Hematopoietic multipotent progenitor cell treated with erythropoietin and hydrocortisone succinate and interleukin-3 and kit ligand, for 8 days (in vitro differentiated cells): ENCODE measurements at regions not wholly inside any gene's neighbourhood (a gene's known extent, or its start where the extent isn't known, plus 50 kb on each side); places are given as distances from the start of the nearest gene placed in this dataset.
A peak's percentile ranks its signal among the peaks of the same experiment; 100 is the strongest.
"Not testable (repeated sequence)": the region's sequence is repeated elsewhere in the genome, so short reads cannot be mapped to it uniquely, and the experiment has no call there.

Experiments used
- DNase-seq: peaks from one replicate; pipeline ENCODE4 v3.0.0-alpha.2; 2015

DNA sequence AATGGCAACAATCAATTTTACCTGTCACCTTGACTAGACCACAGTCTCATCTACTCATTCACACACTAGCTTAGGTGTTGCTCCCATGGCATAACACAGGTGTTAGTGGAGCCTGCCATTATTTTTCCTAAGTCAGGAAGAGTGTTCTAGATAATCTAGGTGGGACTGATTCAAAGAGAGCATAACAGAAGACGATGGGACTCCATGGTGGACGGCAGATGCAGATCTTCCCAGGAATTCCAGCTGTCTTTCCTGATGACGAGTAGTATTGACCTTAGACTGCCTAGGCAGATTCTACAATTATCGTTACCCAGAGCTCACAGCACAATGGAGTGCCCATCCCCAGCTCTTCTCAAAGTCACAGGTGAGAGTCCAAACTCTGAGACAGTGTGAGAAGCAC is 589.0 kb downstream of the TMEM121 start:
- no peak for DNase-seq

DNA sequence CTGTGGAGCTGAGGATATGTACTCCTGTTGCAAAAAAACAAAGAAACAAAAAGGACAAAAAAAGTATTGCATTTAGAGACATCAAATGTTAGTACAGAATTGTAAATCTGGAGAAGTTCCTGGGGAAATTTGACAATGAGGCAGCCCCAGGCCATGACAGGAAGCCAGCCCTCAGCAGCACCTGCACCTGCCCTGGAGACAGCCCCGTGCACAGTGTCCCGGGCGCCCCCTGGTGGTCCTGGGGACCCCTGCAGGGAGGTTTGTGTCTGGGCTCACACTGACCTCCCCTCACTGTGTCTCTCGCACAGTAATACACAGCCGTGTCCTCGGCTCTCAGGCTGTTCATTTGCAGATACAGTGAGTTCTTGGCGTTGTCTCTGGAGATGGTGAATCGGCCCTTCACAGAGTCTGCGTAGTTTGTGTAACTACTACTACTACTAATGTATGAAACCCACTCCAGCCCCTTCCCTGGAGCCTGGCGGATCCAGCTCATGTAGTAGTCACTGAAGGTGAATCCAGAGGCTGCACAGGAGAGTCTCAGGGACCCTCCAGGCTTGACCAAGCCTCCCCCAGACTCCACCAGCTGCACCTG is 590.1 kb downstream of the TMEM121 start:
- not testable (repeated sequence) for DNase-seq

DNA sequence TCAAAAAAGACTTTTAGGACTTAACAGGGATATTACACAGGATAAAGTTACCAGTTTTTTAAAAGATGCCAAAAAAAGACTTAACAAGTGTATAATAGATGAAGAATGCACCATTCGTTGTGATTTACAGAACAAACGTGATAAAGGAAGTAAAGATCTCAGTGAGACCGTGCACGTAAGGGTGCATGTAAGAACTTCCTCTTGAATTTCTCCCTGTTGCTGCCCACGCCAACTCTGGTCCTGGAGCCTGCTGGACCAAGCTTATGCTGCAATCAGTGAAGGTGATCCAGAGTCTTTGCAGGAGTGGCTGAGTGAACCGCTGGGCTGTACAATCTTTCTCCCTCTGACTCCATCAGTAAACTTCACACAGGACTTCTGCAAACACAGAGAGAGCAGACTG is 593.7 kb downstream of the TMEM121 start:
- DNase-seq: no peak

DNA sequence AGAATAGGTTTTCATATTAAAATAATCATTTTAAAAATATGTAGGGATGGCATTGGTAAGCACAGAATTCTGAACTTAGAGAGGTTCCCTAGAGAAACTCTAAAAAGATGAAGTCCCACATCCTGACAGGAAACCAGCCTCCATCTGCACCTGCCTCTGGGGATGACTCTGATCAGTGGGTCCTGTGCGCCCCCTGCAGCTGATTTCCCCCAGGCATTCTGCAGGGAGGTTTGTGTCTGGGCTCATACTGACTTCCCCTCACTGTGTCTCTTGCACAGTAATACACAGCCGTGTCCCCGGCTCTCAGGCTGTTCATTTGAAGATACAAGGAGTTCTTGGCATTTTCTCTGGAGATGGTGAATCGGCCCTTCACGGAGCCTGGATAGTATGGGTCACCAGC is 602.9 kb downstream of the TMEM121 start:
- peak; percentile 4 for DNase-seq

DNA sequence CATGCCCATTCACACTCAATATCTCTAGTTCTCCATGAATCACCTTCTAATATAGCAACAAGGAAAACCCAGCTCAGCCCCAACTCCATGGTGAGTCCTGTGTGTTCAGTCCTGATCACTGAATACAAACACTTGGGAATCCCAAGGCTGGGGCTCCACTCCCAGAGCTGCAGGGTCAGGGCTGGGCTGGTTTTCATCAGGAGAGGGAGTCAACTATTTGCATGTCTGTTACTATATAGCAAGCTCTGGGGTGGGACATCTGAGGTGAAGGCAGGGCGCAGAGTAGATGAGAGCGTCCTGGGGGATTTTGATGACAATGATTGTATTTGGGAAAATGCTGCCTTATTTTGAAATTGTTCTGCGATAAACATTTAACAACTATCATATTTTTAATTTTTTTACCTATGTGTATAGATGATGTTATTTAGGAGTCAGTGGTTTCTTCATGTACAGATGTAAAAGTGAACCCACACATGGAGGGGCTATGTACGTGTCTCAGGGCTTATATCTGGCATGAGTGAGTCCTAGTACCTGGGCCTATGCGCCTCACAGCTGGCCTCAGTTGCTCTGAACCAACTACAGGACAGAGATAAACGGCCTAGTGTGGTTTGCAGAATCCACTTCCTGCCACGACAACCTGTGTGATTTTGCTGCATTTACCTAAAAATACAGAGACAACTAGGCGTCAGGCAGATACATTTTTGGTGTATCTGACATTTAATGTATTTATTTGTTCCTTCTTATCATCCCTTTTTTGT is 603.7 kb downstream of the TMEM121 start:
- not testable (repeated sequence) for DNase-seq

DNA sequence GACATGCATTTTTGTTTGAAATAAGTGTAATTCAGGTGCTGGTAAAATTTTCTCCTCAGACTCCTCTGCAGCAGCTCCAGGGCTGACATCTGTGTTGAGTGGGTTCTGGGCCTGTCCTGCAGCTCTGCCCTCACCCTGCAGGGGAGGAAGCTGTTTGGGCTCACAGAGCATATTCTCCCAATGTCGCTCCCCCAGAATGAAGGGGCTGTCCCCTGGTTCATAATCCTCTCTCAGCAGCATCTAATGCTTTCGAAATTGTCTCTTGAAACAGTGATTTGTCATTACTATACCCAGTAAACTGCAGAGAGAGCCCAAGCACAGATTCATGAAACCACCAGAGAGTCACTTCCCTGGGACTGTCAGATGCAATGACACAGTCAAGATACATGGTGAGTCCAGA is 606.7 kb downstream of the TMEM121 start:
- DNase-seq: not testable (repeated sequence)

DNA sequence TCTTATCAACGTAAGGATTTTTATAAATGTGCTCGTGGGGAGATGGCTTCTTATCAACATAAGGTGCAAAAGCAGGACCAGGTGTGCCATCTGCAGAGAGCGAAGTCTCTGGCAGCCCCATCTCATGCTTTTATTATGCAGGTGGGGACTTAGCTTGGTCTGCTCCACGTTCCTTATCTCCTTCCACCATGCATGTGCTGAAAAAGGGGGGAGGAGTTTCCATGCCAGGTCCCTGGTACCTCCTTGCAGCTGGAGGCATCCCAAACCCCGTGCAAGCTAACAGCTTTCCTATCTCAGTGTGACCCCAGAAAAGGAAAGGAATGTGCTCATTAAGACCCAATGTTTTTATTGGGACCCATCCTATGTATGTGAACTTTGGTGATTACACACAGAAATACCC is 608.5 kb downstream of the TMEM121 start:
- DNase-seq: peak; percentile 75

DNA sequence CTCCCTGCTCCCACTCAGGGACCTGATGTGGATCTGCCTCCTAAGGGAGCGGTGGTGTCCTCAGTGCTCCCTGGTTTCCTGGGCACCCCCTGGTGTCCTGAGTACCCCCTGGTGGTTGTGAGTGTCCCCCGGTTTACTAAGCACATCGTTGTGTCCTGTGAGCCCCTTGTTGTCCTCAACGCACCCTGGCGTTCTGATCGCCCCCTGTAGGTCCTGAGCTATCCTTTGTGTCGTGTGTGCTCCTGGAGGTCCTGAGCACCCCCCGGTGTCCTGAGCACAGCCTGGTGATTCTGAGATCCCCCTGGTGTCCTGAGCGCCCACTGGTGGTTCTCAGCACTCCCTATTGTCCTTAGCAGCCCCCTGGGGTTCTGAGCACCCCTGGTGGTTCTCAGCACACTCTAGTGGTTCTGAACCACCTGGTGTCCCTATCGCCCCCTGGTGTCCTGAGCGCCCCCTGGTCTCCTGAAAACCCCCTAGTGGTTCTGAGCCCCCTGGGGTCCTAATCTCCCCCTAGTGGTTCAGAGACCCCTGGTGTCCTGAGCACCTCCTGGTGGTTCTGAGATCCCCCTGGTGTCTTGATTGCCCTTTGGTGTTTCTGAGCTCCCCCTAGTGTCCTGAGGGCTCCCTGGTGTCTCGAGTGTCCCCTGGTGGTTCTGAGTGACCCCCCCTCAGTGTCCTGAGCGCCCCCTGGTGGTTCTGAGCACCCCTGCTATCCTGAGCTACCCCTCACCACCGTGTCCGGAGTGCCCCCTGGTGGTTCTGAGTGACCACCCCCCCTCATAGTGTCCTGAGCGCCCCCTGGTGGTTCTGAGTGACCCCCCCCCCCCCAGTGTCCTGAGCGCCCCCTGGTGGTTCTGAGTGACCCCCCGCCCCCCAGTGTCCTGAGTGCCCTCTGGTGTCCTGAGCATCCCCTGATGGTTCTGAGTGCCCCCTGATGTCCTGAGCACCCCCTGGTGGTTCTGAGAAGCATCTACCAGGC is 615.1 kb downstream of the TMEM121 start:
- DNase-seq: peak; percentile 38

DNA sequence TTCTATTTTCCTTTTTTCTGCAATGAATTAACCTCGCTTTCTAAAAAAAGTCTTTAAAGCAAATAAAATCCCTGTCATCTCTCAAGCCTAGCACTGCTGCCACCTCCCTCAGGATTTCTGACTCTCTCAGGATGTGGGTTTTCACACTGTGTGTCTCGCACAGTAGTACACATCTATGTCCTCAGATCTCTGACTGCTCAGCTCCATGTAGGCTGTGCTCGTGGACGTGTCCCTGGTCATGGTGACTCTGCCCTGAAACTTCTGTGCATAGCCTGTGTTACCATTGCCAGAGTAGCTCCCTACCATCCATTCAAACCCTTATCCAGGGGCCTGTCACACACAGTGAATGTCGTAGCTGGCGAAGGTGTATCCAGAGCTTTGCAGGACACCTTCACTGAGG is 619.3 kb downstream of the TMEM121 start:
- not testable (repeated sequence) for DNase-seq

DNA sequence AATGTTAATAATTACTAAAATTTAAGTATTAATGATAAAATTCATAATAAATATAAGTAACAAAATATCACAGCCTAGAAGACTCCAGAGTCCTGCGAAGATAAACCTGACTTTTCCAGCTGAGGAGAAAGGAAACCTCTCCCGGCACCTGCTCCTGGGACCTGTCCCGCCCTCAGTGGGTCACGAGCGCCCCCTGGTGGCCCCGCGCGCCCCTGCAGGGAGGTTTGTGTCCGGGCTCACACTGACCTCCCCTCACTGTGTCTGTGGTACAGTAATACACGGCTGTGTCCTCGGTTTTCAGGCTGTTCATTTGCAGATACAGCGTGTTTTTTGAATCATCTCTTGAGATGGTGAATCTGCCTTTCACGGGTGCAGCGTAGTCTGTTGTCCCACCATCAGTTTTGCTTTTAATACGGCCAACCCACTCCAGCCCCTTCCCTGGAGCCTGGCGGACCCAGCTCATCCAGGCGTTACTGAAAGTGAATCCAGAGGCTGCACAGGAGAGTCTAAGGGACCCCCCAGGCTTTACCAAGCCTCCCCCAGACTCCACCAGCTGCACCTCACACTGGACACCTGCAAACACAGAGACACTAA is 627.1 kb downstream of the TMEM121 start:
- DNase-seq: peak; percentile 56

DNA sequence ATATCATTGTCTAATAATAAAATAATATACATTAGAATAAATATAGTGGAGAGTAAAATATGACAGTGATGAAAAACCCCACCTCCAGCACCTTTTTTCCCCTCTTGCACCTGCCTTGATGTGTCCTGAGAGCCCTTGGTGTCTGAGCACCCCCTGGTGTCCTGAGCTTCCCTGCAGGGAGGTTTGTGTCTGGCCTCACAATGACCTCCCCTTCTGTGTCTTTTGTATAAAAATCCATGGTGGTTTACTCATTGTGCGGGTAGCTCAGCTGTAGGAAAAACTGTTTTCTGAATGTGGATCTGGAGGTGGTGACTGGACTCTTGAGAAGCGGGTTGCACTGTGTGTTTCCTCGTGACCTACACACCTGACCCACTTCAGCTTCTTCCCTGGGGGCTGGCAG is 636.9 kb downstream of the TMEM121 start:
- no peak for DNase-seq

DNA sequence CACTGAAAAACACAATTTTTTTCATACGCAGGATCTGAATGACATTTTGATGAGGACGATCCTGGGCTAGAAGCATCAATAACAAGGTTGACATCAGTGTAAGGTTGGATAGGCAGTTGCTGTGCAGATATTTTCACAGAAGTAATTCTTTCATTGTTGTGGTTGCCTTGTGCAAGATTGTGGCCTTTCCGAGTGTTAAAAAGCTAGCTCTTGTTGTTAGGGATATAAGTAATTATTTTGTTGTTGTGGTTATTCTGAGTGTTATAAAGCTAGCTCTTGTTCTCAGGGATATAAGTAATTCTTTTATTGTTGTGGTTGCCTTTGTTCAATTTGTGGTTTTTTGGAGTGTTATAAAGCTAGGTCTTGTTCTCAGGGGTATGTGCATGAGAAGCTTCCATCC is 637.4 kb downstream of the TMEM121 start:
- not testable (repeated sequence) for DNase-seq

DNA sequence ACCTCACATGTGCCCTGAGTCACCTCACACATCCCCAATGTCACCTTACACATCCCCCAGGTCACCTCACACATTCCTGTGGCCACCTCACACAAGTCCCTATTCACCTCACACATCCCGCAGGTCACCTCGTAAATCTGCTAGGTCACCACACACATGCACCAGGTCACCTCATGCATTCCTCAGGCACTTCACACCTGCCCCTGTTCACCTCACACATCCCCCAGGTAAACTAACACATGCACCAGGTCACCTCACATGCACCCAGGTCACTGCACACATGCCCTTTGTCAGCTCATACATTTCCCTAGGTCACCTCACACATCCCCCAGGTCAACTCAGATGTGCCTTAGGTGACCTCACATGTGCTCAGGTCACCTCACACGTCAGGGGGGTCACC is 639.8 kb downstream of the TMEM121 start:
- no peak for DNase-seq

DNA sequence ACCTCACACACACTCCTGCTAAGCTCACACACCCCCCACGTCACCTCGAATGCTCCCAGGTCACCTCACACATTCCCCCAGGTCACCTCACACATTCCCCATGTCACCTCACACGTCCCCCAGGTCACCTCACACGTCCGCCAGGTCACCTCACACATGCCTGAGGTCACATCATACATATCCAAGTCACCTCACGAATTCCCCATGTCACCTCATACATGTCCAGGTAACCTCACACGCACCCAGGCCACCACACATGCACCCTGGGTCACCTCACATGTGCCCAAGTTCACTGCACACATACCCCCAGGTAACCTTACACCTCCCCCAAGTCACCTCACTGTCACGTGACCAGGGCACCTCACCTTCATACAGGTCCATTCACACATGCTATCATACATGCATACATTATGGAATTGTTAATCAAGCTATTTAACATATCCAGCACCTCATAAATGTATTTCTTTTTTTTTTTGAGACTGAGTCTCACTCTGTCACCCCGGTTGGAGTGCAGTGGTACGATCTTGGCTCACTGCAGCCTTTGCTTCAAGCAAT is 640.3 kb downstream of the TMEM121 start:
- DNase-seq: no peak

DNA sequence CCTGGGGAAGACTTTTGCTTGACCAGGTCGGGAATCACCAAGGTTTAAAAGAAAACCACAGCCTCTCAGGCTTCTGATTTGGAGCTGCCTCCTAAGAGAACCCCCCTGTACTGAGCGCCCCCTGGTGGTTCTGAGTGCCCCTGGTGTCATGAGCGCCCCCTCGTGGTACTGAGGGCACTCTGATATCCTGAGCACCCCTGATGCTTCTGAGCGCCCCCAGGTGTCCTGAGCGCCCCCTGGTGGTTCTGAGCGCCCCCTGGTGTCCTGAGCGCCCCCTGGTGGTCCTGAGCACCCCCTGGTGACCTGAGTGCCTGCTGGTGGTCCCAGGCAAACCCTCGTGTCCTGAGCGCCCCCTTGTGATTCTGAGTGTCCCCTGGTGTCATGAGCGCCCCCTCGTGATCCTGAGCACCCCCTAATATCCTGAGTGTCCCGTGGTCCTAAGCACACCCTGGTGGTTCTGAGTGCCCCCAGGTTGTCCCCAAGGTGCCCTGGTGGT is 643.8 kb downstream of the TMEM121 start:
- DNase-seq: peak; percentile 21

DNA sequence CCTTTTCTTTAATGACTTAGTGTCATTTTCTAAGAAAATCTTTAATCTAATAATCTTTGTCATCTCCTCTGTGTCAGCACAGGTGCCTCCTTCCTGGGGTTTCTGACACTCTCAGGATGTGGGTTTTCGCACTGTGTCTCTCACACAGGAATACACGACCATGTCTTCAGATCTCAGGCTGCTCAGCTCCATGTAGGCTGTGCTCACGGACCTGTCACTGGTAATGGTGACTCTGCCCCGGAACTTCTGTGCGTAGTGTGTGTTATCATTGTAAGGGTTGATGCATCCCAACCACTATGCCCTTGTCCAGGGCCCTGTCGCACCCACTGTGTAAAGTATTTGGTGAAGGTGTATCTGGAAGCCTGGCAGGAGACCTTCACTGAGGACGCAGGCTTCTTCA is 647.8 kb downstream of the TMEM121 start:
- DNase-seq: no peak

DNA sequence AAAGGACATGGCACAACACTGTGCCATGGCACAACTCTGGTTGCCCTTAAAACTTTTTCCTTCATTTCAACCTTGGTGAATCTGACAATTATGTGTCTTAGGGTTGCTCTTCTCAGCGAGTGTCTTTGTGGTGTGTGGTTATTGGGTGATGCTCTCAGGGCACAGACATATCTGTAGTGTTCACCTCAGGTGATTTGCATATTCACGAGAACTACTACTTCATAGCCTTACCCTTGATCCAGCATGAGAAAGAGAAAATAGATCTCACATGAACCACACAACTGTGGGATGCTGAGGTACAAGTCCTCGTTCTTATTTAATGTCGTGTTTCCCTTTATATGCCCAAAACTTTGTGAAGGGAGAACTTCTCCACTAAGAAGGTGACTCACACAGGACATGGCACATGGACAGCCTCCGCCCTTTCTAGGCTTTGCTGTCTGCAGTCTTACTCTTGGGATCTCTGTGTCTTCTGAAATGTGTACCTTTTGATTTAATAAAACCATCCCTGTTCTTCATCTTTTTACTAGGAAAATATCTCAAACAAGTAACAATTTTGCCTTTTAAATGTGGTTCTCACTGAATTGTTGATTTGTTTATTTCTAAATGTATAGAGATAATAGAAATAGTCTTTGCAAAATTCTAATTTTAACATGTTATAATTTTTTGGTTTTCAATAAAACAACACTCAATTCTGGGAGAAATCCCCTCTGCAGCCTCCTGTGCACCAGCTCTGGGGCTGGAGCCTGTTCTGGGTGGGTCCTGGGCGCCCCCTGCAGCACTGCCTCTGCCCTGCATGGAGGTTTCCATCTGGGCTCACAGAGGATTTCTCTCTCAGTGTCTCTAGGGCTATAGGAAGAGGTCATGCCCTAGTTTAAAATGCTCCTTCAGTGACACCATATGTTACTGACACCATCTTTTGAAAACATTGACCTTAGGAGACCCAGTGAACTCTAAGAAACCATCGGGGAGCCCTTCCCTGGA is 651.2 kb downstream of the TMEM121 start:
- DNase-seq: not testable (repeated sequence)

DNA sequence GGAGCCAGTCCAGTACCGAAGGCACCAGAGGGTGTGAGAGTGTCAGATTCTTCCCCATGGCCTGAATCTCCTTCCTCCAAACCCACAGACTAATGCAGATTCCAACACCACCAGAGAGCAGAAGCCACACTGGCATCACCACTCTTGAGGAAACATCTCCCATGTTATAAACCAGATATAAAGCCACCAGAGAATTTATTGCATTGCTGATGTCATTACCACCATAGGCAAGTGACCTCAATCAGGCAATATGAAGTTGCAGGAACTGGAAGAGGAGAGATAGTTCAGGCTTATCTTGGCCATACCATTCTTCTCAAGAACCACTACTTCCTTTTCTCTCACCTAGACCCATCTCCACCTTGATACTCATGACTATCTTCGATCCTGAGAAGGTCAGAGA is 653.4 kb downstream of the TMEM121 start:
- DNase-seq: no peak

DNA sequence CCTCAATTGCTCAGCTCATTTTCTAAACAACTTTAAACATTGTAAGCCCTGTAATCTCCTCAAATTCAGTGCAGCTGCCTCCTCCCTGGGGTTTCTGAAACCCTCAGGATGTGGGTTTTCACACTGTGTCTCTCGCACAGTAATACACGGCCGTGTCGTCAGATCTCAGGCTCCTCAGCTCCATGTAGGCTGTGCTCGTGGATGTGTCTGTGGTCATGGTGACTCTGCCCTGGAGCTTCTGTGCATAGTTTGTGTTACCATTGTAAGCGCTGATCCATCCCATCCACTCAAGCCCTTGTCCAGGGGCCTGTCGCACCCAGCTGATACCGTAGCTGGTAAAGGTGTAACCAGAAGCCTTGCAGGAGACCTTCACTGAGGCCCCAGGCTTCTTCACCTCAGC is 658.4 kb downstream of the TMEM121 start:
- not testable (repeated sequence) for DNase-seq

DNA sequence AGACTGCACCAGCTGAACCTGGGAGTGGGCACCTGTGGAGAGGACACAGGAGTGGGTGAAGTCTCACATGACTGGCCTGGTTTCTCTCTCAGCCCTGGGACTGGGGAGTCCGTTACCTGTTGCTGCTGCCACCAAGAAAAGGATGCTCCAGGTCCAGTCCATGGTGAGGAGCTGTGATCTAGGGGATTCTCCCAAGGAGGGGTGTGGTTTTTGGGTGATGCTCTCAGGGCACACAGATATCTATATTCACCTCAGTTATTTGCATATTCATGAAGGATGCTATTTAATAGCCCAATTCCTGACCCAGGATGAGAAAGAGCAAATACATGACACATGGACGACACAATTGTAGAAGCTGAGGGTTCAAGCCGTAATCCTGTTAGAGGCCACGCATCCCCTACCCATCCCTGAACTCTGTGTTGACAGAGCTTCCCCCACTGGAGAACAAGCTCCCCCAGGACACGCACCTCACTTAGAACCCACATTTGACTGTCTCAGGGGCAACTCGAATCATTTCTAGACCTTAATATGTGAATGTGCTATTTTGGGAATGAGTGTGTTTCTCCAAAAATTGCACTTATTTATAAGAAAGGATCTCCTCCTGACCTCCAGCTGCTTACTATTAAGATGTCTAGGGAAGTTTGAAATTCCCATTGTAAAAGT is 658.9 kb downstream of the TMEM121 start:
- not testable (repeated sequence) for DNase-seq

DNA sequence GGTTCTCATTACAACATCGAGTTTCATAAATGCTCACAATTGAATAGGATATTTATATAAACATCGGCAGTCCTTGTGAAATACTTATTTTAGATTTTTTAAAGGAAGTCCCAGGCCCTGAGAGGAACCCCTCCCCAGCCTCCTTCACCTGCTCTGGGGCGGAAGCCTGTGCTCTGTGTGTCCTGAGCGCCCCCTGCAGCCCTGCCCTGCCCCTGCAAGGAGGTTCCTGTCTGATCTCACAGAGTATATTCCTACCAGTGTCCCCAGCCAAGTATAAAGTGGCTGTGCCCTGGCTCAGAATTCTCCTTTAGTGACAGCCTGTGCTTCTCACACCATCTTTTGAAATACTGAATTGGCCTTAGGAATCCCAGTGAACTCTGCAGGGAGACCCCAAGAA is 659.5 kb downstream of the TMEM121 start:
- no peak for DNase-seq
